ENCODE measurements at regions not wholly inside any gene's neighbourhood (a gene's known extent, or its start where the extent isn't known, plus 50 kb on each side); places are given as distances from the start of the nearest gene placed in this dataset.

DNA sequence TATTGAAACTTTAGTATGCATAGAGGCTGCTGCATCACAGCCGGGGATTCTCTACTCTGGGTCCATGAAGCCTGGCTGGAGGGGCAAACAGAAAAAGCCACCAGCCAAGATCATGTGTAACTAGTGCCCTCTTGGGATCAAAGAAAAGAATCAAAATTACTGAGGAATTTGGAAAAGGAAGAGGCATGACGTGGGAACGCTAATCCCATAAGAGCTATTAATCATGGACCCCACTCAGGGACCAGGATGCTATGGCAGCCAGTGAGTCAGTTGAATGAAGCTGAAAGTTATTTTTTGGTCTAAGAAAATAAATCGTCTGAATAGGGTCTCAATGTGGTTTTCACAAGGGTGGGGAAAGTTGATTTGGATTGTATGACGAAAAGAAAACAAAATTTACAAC, 1165.1 kb downstream of the ROBO2 start:
- TF ChIP-seq POLR2A (IDR thresholded peaks at IDR 0.05; ENCODE audit: low read depth, low read length) (no peak), CTCF (IDR thresholded peaks at IDR 0.05; ENCODE audit: extremely low read depth in 1 of 2, insufficient read depth in 1 of 2, low read depth in 1 of 2, low read length in 2 of 2) (peak; percentile 9 to 37), POLR2AphosphoS5 (IDR thresholded peaks at IDR 0.05; ENCODE audit: insufficient read depth, low read depth, low read length) (no peak), EZH2 (IDR thresholded peaks at IDR 0.05; ENCODE audit: borderline replicate concordance, low read depth, low read length, severe bottlenecking) (no peak)
- TF ChIP-seq, protein P1, sequence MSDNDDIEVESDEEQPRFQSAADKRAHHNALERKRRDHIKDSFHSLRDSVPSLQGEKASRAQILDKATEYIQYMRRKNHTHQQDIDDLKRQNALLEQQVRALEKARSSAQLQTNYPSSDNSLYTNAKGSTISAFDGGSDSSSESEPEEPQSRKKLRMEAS (IDR thresholded peaks at IDR 0.05; ENCODE audit: insufficient read depth, insufficient read length), result no peak

All from endothelial cell of umbilical vein (primary cell).